GM10266 (cell line): ENCODE measurements at regions not wholly inside any gene's neighbourhood (a gene's known extent, or its start where the extent isn't known, plus 50 kb on each side); places are given as distances from the start of the nearest gene placed in this dataset.

Source experiments
- DNase-seq: peaks from one replicate; pipeline ENCODE4 v3.0.0; 2012; ENCODE audit errors: extremely low spot score
- CTCF ChIP-seq: IDR thresholded peaks from 2 replicates; pipeline ENCODE4 v1.5.1; 2012; ENCODE audit warnings: mild to moderate bottlenecking, low read depth; ENCODE audit not compliant: control insufficient read depth, insufficient read depth; ENCODE audit errors: missing control alignments

- no peak for DNase-seq
- peak; percentile 26 for TF ChIP-seq CTCF
Observed at GRCh38 chr17:34163646-34164045, 91.4 kb upstream of the CCL2 start.

GRCh38 chr17:34164837-34165236 is 90.2 kb upstream of the CCL2 start:
- TF ChIP-seq CTCF: no peak
- no peak for DNase-seq

- TF ChIP-seq CTCF: no peak
Observed at GRCh38 chr17:34166352-34166751, 88.7 kb upstream of the CCL2 start.

GRCh38 chr17:34167354-34167753 is 87.7 kb upstream of the CCL2 start:
- DNase-seq: no peak
- TF ChIP-seq CTCF: no peak

More at GRCh38 chr17:34166352-34166751, 88.7 kb upstream of the CCL2 start:
- no peak for DNase-seq

- no peak for TF ChIP-seq CTCF
- DNase-seq: no peak
Observed at GRCh38 chr17:34168989-34169388, 86.1 kb upstream of the CCL2 start.

- no peak for TF ChIP-seq CTCF
- no peak for DNase-seq
Observed at GRCh38 chr17:34169496-34169895, 85.6 kb upstream of the CCL2 start.

GRCh38 chr17:34171245-34171818 is 83.8 kb upstream of the CCL2 start:
- peak; percentile 70 for DNase-seq
- peak; percentile 83 for TF ChIP-seq CTCF
